GM10248 (cell line): ENCODE measurements at regions not wholly inside any gene's neighbourhood (a gene's known extent, or its start where the extent isn't known, plus 50 kb on each side); places are given as distances from the start of the nearest gene placed in this dataset.

Experiments used
- CTCF ChIA-PET: fragments of 300-600 bp; sonication (Branson Sonifier 250); formaldehyde crosslinking; extraction: SDS; loops from one replicate; lab custom pipeline; 2021; ENCODE audit warnings: antibody characterized with exemption; lab: Yijun Ruan, JAX
- POLR2A ChIA-PET: fragments of 350-650 bp; sonication (Branson Sonifier 250); formaldehyde crosslinking; extraction: SDS; loops from one replicate; lab custom pipeline; 2020; ENCODE audit warnings: antibody characterized with exemption; lab: Yijun Ruan, JAX
- DNase-seq: peaks from one replicate; pipeline ENCODE4 v3.0.0; 2012; ENCODE audit errors: extremely low spot score
- TF ChIP-seq, protein P1 (sequence below): IDR thresholded peaks from 2 replicates; pipeline ENCODE4 v1.5.1; 2012; ENCODE audit warnings: mild to moderate bottlenecking, low read depth; ENCODE audit errors: extremely low read depth, missing control alignments, control extremely low read depth

DNA sequence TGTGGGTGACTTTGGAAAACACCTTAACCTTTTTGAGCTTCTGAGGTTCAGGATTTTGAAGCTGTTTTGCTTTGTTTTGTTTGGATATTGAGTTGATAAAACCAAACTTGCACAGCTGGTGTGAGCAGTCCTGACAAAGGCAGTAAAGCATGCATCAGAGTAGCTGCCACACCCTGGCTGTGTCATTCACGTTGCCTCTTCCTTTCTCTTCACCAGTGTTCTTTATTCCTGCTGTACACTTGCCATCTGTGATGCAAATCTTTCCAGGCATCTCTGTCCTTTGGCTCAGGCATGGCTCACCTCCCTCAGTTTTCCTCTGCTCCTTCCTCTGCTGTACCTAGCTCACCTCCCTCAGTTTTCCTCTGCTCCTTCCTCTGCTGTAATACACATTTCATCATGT is 1850.2 kb upstream of the AGA start:
- CTCF ChIA-PET: interaction anchor here (0.8 kb wide), 1 partner anchor 9 kb away, joined by 5 read pairs; no protein-coding TSS in a partner anchor
- POLR2A ChIA-PET: no interaction called here
- no peak for DNase-seq
- TF ChIP-seq, protein P1, sequence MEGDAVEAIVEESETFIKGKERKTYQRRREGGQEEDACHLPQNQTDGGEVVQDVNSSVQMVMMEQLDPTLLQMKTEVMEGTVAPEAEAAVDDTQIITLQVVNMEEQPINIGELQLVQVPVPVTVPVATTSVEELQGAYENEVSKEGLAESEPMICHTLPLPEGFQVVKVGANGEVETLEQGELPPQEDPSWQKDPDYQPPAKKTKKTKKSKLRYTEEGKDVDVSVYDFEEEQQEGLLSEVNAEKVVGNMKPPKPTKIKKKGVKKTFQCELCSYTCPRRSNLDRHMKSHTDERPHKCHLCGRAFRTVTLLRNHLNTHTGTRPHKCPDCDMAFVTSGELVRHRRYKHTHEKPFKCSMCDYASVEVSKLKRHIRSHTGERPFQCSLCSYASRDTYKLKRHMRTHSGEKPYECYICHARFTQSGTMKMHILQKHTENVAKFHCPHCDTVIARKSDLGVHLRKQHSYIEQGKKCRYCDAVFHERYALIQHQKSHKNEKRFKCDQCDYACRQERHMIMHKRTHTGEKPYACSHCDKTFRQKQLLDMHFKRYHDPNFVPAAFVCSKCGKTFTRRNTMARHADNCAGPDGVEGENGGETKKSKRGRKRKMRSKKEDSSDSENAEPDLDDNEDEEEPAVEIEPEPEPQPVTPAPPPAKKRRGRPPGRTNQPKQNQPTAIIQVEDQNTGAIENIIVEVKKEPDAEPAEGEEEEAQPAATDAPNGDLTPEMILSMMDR: no peak

DNA sequence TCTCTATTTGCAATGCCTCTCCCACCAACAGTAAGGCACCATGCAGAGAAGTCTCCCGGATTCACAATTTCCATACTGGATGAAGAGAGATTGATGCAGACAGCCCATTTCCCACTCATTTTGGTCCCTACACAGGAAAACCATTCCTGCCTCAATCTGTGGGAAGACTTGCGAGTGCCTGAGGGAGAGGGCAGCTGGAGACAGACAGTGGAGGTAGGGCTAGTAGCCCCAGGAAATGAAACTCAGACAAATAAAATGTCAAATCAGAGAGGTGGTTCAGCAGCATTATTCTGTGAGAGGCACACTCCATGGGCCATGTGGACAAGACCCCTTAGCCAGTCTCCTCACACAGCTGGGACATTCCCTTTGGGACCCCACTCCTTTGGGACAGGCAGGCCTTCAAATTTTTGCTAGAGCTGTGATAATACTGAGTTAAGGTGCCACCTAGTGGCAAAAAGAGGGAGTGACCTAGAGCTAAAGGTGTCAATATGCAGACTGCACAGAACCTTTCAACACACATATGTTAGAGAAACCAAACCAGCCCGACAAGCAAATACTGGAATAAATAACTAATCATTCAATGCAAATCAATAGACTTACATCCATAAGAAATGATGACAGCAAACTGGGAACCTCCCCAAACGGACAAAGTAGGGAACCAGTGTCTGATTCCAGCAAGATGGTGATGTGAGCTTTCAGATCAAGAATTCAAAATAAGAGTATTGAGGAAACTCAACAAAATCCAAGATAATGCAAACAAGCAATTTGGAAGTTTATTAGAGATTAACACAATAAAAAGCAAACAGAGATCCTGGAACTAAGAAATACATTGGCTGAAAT is 1865.3 kb upstream of the AGA start:
- peak; percentile 15 for DNase-seq
- TF ChIP-seq, protein P1: peak; percentile 64
- CTCF ChIA-PET: interaction anchor here (0.7 to 2.1 kb wide), 9 partner anchors 10 to 1753 kb away, joined by 3 to 17 read pairs (median 4); no protein-coding TSS in a partner anchor
- POLR2A ChIA-PET: no interaction called here

DNA sequence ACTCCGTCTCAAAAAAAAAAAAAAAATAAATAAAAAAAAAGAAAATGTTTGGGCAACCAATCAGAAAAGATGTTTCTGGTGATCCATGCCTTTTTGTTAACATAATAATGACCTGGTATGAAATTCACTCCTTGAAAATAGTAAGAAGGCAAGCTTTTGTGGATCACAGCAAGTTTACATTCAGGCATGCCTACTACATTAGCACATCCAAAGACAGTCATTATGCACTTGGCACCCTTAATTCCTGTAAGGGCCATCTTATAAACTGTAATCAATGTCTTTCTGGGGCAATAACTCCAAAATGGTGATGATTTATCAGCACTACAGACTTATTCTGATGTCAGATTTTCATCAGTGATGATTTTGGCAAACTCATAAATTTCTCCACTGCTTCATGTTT is 1871.6 kb upstream of the AGA start:
- no peak for DNase-seq
- TF ChIP-seq, protein P1: no peak
- ChIA-PET CTCF (interaction anchor here (1.1 kb wide), 1 partner anchor 20 kb away, joined by 3 read pairs; no protein-coding TSS in a partner anchor), POLR2A (no interaction called here)

DNA sequence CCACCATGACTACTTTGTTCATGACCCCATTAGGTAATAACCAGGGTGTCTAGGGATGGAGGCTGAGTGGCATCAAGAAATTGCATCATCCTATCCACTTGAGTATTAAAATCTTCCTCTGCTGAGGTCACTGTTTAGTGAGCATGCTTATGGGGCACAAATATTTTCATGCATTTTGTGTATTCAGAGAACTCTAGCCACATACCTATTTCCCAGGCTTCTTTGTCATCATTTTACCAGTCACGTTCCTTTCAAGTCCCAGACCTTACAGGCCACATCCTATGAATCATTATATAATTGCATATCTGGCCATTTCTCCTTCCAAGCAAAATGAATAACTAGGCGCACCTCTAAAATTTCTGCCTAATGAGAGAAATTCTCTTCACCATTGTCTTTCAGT is 1882.9 kb upstream of the AGA start:
- no peak for DNase-seq
- TF ChIP-seq, protein P1: no peak
- POLR2A ChIA-PET: no interaction called here
- CTCF ChIA-PET: no interaction called here

DNA sequence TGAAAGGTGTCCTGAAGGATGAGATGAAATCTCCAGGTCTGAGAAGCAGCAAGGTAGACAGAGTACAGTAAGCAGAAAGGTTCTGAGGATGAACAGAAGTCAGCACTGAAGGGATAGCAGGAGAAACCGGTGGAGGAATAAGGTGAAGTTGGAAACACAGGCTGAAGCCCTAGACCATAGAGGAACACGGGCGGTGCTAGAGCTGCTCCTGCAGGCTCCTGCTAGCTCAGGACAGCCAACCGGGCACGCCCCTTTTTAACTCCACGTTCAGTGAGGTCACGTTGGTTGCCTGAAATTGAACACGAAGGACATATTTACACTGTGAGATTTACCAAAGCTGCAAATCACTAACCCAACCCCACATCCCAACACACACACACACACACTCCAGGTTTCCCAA is 1886.4 kb upstream of the AGA start:
- CTCF ChIA-PET: no interaction called here
- POLR2A ChIA-PET: no interaction called here
- TF ChIP-seq, protein P1: no peak
- no peak for DNase-seq

DNA sequence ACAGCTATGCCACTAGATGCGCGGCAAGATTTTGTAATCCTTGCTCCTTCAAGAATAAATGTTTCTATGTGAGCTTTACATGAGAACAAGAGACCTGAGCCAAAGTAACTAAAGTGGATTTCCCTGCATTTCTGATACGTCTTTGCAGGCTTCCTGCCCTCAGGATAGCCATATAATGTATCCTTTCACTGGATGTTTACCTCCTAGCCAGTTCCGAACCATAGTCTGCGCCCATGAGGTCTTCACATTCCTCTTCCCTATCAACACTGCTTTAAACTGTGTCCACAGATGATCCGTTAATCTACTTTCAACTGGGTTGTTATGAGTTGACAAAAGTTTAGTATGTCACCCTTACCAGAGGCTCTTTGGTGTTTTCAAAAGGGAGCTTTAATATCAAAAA is 1889.1 kb upstream of the AGA start:
- TF ChIP-seq, protein P1: no peak
- POLR2A ChIA-PET: no interaction called here
- CTCF ChIA-PET: interaction anchor here (1.1 to 1.8 kb wide), 4 partner anchors 10 to 24 kb away, joined by 4 read pairs; no protein-coding TSS in a partner anchor
- no peak for DNase-seq
